Breast epithelium (tissue), 3 donors: ENCODE measurements at regions not wholly inside any gene's neighbourhood (a gene's known extent, or its start where the extent isn't known, plus 50 kb on each side); places are given as distances from the start of the nearest gene placed in this dataset.

Experiments
- POLR2A ChIP-seq: fragments of 450-650 bp; IDR thresholded peaks from one replicate; pipeline ENCODE4 v1.6.1; 2016; ENCODE audit warnings: antibody characterized with exemption, mild to moderate bottlenecking, moderate library complexity
- TF ChIP-seq, protein P1 (sequence below), 3 donors: fragments of 450-650 bp; IDR thresholded peaks; one replicate each; pipeline ENCODE4 v1.5.1; 2016 to 2017; ENCODE audit warnings: antibody characterized with exemption in 3 of 3, mild to moderate bottlenecking in 3 of 3, moderate library complexity in 3 of 3

GRCh38 chr2:16077601-16078000, 137.3 kb downstream of the MYCN start:
- TF ChIP-seq, protein P1, sequence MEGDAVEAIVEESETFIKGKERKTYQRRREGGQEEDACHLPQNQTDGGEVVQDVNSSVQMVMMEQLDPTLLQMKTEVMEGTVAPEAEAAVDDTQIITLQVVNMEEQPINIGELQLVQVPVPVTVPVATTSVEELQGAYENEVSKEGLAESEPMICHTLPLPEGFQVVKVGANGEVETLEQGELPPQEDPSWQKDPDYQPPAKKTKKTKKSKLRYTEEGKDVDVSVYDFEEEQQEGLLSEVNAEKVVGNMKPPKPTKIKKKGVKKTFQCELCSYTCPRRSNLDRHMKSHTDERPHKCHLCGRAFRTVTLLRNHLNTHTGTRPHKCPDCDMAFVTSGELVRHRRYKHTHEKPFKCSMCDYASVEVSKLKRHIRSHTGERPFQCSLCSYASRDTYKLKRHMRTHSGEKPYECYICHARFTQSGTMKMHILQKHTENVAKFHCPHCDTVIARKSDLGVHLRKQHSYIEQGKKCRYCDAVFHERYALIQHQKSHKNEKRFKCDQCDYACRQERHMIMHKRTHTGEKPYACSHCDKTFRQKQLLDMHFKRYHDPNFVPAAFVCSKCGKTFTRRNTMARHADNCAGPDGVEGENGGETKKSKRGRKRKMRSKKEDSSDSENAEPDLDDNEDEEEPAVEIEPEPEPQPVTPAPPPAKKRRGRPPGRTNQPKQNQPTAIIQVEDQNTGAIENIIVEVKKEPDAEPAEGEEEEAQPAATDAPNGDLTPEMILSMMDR (IDR thresholded peaks at IDR 0.05): no peak
- TF ChIP-seq POLR2A: no peak
